SK-N-MC (cell line): ENCODE measurements at regions not wholly inside any gene's neighbourhood (a gene's known extent, or its start where the extent isn't known, plus 50 kb on each side); places are given as distances from the start of the nearest gene placed in this dataset.

Experiments
- DNase-seq: peaks from one replicate; pipeline ENCODE4 v3.0.0-alpha.2; 2011; ENCODE audit warnings: low read depth, low spot score
- H3K27ac ChIP-seq: fragments of 200-600 bp; sonication (generic); 2 replicates; pipeline ENCODE4 v1.5.1; 2016; ENCODE audit warnings: mixed run types
- H3K36me3 ChIP-seq: fragments of 200-600 bp; sonication (generic); 2 replicates; pipeline ENCODE4 v1.6.1; 2017; ENCODE audit warnings: antibody characterized with exemption, low read length, mixed read lengths; ENCODE audit not compliant: insufficient read depth
- H3K4me3 ChIP-seq: fragments of 200-600 bp; sonication (generic); 2 replicates; pipeline ENCODE4 v1.5.1; 2016
- H3K9ac ChIP-seq: fragments of 200-600 bp; sonication (generic); 2 replicates; pipeline ENCODE4 v1.8.0; 2017; ENCODE audit warnings: mixed run types, mixed read lengths; ENCODE audit not compliant: insufficient read length
- H3K9me3 ChIP-seq: fragments of 200-600 bp; sonication (generic); 2 replicates; pipeline ENCODE4 v1.6.1; 2017; ENCODE audit warnings: low read depth, mild to moderate bottlenecking, antibody characterized with exemption, low read length, moderate library complexity, mixed read lengths
- EZH2 ChIP-seq: fragments of 200-600 bp; sonication (generic); IDR thresholded peaks from one replicate; pipeline ENCODE4 v1.6.1; 2017; ENCODE audit warnings: antibody characterized with exemption
- FOXP2 ChIP-seq: optimal IDR thresholded peaks from 2 replicates; pipeline ENCODE3; 2011; ENCODE audit warnings: mild to moderate bottlenecking, moderate library complexity; ENCODE audit not compliant: insufficient read depth; ENCODE audit errors: extremely low read length, control extremely low read depth
- POLR2AphosphoS5 ChIP-seq: IDR thresholded peaks from 2 replicates; pipeline ENCODE4 v1.6.1; 2012; ENCODE audit warnings: mild to moderate bottlenecking, low read depth, low read length, borderline replicate concordance

DNA sequence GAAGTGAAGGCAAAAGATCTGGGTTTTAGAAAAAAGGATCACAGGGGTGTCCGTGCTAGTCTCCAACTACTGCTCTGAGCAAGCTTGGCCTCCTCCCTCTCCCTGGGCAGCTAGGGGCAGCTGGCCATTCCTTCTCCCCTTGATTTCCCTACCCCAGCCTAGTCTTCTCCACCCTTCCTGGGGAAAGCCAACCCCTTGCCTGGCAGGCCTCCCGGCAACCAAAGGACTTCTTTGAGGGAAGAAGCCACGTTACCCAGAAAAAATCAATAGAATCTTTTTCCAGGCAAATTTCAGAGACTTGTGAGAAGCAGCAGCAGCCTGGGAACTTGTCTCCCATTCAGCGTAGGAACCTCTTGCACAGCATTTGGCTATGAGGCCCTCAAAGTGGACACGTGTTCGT, 91.5 kb downstream of the MIAT start:
- no peak overlapping the region for H3K4me3 ChIP-seq
- H3K9me3 ChIP-seq: no peaks in the 10 kb centered on the region
- TF ChIP-seq POLR2AphosphoS5: no peak

DNA sequence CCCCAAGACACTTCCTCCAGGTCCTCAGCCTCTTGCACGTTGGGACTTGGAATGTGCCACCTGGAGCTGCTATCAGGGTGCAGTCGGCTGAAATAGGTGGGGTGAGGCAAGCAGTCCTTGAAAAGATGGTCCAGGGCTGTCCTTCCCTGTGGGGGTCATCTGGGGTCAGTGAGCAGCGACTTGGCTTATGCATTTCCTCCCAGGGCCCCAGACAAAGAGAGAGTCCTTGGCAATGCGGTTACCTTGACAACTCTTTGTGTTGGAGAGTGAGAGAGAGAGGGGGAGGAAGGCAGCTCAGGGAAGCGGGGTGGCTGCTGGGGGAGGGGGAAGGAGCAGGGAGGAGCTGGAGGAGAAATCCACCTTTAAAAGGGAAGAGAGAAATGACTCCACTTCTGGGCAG, 93.8 kb downstream of the MIAT start:
- H3K4me3 ChIP-seq: no peak overlapping the region
- TF ChIP-seq FOXP2: no peak
- TF ChIP-seq EZH2: no peak
- H3K9me3 ChIP-seq: no peaks in the 10 kb centered on the region
- no peak overlapping the region for H3K9ac ChIP-seq
- no peak for DNase-seq
- no peaks in the 10 kb centered on the region for H3K36me3 ChIP-seq
- no peak overlapping the region for H3K27ac ChIP-seq

More for the DNA sequence above, 91.5 kb downstream of the MIAT start:
- H3K36me3 ChIP-seq: no peaks in the 10 kb centered on the region
- H3K9ac ChIP-seq: no peak overlapping the region
- DNase-seq: no peak
- H3K27ac ChIP-seq: no peak overlapping the region

DNA sequence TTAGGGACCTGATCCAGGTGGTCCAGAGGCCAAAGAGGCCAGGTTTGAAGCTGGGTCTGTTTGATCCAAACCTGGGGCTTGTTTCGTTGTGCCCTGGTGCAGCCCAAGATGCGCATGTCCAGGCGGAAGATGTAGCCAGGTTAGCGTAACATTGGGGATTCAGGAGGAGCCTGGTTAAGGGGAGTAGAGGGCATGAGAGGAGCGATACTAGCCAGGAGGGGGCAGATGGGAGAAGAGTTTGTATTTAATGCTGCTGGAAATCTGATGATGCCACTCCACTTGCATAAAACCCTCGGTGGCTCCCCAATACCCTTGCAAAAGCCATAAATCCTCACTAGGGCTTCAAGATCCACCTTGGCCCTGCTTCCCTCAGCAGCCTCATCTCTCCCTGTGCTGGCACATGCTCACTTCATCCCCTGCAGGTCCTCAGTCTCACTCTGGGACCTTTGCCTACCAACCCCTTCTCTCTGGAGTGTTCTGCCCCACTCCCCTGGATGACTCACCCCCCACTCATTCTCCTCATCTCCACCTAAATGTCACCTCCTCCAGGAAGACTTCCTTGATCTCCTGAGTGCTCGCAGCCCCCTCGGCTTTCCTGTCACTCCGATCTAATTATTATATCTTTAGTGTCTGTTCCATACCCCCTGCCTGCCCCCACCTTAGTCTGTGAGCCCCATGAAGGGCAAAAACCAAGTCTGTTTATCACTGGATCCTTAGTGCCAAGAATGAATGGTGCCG, 95.9 kb downstream of the MIAT start:
- no peak overlapping the region for H3K4me3 ChIP-seq
- DNase-seq: no peak
- no peak overlapping the region for H3K9ac ChIP-seq
- TF ChIP-seq FOXP2: no peak
- no peak for TF ChIP-seq EZH2
- no peak for TF ChIP-seq POLR2AphosphoS5
- H3K36me3 ChIP-seq: no peaks in the 10 kb centered on the region
- no peak overlapping the region for H3K27ac ChIP-seq
- peaks cover 6% of the 10 kb centered on the region; the same call in 1 of the 2 replicates for H3K9me3 ChIP-seq

DNA sequence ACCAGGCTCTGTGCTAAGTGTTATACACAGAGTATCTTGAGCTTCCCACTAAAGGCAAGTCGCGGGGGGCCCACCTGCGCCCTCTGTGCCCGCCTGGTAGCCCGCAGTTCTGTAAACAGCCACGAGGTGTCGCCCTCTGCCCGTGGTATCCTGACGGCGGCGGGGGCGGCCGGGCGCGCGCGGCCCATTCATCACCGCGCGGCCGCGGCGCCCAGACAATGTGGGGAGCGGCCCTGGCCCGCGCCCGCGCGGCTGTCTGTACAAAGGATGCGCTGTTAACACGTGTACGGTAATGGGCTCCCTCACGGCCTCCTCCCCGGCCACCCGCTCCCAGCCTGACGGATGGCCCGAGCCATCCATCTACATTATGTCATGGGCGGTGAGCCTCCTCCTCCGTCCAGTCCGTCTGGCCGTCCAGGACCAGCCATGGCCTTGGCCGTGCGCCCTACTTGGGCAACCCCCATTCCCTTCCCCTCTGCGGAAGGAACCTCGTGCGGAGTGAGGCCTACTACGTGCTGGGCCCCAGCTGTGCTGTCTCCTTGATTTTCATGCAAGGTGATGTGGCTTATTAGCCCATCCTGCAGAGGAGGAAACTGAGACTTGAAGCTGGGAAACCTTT, 99.4 kb downstream of the MIAT start:
- Histone ChIP-seq H3K27ac (no peak overlapping the region), H3K9ac (no peak overlapping the region), H3K4me3 (no peak overlapping the region), H3K9me3 (peaks cover 6% of the 10 kb centered on the region; the same call in 1 of the 2 replicates), H3K36me3 (no peaks in the 10 kb centered on the region)
- TF ChIP-seq FOXP2: peak; percentile 50
- no peak for TF ChIP-seq POLR2AphosphoS5
- DNase-seq: no peak

DNA sequence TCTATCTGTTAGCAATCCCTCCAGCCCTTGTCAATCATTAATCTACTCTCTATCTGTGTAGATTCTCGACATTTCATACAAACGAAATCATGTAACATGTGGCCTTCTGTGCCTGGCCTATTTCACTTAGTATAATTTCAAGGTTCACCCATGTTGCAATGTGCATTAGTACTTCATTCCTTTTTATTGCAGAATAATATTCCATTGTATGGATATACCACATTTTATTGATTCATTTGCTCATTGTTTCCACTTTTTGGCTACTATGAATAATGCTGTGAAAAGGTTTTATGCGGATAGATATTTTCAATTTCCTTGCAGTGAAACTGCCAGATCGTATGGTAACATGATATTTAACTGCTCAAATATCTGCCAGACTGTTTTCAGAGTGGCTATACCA, 100.1 kb downstream of the MIAT start:
- TF ChIP-seq POLR2AphosphoS5: no peak
- TF ChIP-seq EZH2: no peak
- no peak for TF ChIP-seq FOXP2
- H3K9me3 ChIP-seq: peaks cover 6% of the 10 kb centered on the region; the same call in 1 of the 2 replicates
- no peak overlapping the region for H3K9ac ChIP-seq
- H3K36me3 ChIP-seq: no peaks in the 10 kb centered on the region
- no peak for DNase-seq
- H3K27ac ChIP-seq: no peak overlapping the region
- H3K4me3 ChIP-seq: no peak overlapping the region

DNA sequence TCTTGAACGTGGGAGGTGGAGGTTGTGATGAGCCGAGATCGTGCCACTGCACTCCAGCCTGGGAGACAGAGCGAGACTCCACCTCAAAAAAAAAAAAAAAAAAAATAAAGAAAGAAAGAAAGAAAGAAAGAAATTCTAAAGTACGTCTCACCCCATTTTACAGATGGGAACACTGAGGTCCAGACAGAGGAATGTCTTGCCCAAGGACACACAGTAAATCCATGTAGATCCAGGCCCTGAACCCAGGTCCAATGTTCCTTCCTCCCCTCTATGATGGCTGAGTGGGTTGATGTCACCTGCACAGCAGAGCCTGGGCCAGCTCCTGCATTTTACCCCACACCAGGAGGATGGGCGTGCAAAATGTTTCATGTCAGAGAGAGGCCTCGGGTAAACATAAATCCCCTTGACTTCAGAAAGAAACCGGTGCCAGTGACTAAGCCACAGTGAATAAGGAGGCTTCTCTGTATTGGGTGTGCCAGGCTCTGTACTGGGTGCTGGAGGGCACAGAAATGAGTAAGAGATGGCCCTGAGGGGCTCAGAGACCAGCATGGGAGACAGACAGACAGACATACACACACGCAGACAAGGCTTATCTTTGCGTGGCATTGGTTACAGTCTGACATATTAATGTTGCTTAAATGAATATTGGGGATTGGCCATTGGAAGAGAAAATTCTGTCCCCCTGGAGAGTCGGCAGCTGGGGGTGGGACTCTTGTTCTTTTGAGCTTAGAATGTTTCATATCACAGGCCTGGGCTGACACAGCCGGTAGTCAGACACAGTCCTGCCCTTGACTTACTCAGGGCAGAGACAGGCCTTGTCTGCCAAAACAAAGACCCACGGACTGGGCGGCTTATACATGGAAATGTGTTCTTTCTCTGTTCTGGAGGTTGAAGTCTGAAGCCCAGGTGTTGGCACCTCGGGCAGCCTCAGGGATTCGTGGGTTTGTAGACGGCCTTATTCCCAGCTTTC, 105.4 kb downstream of the MIAT start:
- no peak for DNase-seq
- Histone ChIP-seq H3K27ac (no peak overlapping the region), H3K9ac (no peak overlapping the region), H3K36me3 (no peaks in the 10 kb centered on the region), H3K9me3 (no peaks in the 10 kb centered on the region), H3K4me3 (no peak overlapping the region)
- TF ChIP-seq POLR2AphosphoS5 (no peak), FOXP2 (no peak), EZH2 (no peak)

DNA sequence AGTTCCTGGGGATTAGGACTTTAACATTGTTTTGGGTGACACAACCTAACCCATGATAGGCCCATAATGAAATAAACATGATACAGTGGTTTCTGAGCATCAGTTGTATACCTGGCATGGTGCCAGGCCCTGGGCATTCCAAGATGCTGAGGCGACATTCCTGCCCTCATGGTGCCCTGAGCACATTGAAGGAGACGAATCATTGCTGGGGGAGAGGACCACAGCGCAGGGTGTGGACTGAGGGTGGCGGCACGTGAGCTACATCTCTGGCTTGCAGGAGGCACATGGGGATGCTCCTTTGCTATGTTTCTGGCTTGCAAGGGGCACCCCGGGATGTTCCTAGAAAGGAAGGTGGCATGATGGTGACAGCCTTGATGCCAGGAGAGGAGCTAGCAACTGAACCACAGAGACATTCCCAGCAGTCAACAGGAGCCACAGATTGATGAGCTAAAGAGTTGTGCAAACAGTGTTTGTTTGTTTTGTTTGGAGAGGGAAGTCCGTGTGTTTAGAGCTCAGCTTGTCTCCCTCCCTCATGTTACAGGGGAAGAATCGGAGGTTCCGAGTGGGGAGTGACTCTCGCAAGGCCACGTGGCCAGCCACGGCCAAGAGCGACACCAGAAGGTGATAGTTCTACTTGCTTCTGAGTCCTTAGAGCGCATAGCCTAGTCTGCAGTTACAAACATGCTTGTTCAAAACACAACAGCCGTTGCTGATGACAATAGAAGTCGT, 106.4 kb downstream of the MIAT start:
- Histone ChIP-seq H3K27ac (no peak overlapping the region), H3K9me3 (no peaks in the 10 kb centered on the region), H3K4me3 (no peak overlapping the region), H3K9ac (no peak overlapping the region), H3K36me3 (no peaks in the 10 kb centered on the region)
- no peak for DNase-seq
- no peak for TF ChIP-seq EZH2
- TF ChIP-seq POLR2AphosphoS5: no peak
- TF ChIP-seq FOXP2: no peak
